Central memory CD4-positive, alpha-beta T cell (primary cell): ENCODE measurements at regions not wholly inside any gene's neighbourhood (a gene's known extent, or its start where the extent isn't known, plus 50 kb on each side); places are given as distances from the start of the nearest gene placed in this dataset.
"Not testable (repeated sequence)": the region's sequence is repeated elsewhere in the genome, so short reads cannot be mapped to it uniquely, and the experiment has no call there.

Experiments
- DNase-seq: peaks from one replicate; pipeline ENCODE4 v3.0.0; 2022

DNA sequence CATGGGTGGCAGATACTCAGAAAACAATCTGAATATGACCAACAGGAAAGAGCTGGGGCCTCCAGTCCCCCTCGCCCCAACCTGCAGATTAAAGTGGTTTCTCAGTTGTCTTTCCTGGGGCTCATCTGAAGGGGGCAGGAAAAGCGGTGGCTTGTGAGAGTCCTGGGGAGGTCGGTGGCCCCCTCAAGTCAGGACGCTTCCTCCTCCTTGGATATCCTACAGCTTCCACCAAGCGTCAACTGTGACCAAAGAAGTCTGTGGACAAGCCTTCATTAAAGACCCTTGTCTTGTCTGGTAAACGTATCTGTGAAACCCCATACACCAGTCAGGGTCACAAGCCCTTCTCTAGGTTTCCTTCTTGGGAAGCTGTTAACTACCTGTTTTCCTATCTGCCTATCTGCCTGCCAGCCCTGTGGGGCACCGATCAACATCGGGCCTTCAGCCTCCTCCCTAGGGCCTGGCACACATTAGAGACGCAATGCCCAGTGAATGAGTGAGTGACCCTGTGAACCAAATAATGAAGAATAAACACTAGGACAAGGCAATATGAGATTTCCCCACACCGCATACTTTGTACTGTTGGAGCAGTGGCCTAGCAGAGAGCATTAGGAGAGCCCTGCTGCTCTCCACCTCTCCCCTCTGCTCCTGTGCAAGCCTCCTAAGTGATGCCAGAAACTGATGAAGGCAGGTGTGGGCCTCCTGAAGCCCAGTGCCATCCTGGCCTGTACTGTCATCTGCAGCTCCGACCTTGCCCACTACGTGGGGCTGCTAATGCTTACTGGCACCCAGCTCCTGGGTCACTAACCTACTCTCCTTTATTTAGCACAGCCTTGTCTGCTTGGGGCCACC is 1317.8 kb downstream of the UQCRFS1 start:
- no peak for DNase-seq

DNA sequence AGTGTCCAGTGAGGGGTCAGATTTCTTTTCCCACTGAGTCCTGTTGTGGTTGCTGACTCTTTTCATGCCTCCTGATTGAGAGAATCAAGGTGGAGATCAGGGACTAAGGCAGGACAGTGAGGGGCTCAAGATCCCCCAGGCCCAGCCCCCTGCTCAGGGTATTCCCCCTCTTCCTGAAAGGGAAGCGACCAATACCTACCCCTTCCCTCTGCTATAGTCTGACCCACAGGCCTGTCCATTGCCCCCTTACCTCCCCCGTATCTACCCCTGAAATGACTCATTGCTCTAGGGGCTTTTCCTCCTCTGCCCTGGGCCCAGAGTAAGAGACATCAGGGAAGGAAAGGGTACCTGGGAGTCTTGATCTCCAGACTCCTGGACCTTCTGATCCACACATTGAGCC is 1320.5 kb downstream of the UQCRFS1 start:
- DNase-seq = no peak

DNA sequence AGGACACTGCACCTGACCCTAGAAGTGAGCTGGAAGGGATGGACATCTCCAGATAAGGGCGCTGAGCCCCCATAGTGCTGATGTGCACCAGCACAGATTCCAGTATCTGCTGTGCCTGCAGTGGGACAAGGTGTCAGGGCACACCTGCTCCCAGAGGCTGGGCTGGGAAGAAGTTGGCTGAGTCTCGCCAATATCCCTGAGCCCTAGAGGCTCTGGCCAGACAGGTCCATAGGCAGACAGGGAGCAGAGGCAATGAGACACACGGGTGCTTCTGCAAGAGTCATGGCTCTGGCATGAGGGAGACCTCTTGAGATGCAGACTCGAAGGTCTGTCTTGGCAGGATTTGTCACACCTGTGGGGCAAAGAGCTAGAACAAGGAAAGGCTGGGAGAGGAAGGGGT is 1321.5 kb downstream of the UQCRFS1 start:
- no peak for DNase-seq

DNA sequence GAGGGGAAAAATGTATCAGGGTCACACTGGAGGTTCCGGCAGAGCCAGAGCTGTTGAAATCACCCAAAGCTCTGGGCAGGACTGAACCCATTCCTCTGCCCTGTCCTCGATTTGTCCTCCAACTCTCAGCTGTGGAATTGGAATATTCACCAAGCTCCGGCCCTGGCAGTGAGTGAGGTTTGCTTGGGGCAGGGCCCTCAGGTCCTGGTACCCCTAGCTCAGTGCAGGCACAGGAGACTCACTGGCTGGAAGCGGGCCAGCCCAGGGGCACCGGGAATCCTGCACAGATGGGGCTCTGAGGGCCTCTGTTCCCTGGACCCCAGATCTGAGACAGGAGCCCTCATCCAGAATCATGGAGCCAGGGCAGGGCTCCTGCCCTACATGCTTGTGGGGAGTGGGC is 1322.3 kb downstream of the UQCRFS1 start:
- no peak for DNase-seq

DNA sequence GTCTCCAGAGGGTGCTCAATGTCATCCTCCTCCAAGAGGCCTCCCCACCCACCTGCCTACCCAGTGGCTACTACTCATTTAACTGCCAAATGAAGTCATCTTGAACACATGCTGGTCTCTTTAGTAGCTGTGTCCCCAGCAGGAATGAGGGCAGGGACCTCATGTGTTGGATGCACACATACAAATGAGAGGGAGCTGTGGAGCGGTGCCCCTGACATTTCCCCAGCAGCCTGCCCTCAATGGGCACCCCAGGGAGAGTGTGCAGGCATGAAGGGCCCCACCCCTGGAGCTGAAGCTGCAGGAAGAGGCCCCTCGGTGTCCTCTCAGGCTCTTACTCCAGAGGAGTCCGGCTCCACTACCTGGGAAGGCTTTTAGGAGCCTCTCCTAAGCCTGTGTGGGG is 1322.7 kb downstream of the UQCRFS1 start:
- DNase-seq = no peak

DNA sequence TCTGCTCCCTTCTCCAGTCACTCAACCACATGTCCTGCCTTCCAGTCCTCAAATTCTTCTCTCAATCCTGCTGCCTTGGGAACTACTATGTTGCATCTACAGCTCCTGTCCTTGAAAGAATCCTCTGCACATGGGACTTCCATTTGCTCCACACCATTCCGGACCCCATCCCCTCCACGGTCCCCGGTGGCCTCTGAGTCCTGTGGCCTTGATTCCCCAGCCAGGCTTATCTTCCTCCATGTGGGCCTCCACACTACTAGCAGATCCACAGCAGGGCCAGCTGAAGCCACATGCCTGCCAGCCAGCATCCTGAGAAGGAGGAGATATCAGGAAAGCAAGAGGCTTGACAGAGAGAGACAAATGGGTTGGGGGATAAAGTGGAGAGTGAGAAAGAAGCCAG is 1323.8 kb downstream of the UQCRFS1 start:
- DNase-seq = no peak

DNA sequence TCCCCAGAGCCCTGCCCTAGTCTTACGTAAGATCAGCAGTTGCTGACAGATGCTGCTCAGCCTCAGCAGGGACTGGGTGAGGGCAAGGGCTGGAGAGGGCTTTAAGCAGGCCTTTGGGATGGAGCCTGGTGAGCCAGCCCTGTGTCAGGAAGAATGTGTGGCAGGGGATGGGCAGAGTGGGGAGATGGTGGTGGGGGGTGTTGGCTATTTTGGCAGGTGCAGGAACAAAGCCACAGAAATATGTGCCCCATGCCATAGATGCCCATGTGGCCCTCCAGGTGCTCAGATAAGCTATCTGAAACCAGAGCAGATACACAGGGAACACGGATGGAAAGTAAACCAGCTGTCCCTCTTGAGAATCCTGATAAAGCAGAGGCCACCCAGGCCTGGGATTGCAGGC is 1325.0 kb downstream of the UQCRFS1 start:
- DNase-seq = no peak

DNA sequence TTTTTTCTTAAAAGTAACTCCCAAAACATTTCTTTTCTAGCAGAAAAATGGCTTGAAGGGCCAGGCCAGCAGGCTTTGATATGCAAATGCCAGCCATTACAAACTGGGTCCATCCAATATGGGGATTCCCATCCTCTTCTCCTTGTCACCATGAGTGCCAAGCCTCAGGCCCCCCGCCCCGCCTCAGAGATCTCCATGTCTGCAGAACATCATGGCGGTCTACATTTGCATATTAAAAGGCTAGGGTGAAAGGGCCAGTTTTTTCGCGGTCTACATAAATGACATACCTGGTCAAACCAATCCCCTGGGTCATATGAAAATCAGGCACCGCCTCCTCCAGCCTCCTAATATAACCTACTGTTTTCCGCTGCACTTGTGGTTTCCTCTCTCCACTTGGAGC is 1327.6 kb downstream of the UQCRFS1 start:
- DNase-seq = no peak

DNA sequence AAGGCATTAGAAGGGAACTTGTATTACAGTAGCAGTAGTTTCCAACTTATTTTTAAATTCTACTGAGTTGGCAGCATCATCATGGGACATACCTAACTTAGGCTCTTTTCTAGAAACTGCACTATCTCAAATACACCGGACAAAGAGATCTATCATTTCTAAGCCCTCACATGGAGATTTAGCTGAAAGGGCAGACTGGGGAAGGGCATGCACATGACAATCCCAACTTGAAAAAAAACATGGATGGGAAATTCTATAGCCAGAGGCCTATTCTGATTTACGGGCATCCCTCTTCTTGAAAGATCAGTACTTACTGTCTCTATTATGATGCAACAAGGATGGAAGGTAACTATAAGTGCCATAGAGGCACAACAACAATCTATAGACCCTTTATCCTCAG is 1328.6 kb downstream of the UQCRFS1 start:
- DNase-seq = no peak

DNA sequence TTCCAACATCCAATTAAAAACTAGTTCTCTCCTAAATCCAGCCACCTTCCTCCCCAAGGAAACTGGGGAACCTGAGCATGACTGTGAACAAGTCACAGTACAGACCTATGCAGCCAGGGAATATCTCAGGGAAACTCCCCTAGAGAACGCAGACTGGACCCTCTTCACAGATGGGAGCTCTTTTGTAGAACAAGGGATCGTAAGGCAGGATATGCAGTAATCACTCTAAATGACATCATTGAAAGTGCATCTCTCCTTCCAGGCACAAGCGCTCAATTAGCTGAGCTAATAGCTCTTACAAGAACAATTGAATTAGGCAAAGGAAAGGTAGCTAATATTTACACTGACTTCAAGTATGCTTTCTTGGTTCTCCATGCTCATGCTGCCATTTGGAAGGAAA is 1331.7 kb downstream of the UQCRFS1 start:
- no peak for DNase-seq

DNA sequence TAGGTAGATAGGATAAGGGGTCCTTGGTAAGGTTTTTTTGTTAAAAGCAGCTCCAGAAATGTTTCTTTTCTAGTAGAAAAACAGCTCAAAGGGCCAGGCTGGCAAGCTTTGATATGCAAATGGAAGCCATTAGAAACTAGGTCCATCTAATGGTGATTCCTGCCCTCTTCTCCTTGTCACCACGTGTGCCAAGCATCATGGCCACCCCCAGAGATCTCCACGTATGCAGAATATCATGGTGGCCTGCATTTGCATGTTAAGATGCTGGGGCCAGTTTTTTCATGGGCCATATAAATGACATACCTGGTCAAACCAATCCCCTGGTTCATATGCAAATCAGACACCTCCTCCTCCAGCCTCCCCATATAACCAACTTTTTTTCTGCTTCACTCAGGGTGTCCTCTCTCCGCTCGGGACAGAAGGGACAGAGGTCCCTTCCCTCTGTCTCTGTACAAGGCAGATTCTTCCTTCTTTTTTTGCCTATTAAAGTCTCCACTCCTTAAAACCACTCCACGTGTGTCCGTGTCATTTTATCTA is 1335.9 kb downstream of the UQCRFS1 start:
- DNase-seq = no peak

DNA sequence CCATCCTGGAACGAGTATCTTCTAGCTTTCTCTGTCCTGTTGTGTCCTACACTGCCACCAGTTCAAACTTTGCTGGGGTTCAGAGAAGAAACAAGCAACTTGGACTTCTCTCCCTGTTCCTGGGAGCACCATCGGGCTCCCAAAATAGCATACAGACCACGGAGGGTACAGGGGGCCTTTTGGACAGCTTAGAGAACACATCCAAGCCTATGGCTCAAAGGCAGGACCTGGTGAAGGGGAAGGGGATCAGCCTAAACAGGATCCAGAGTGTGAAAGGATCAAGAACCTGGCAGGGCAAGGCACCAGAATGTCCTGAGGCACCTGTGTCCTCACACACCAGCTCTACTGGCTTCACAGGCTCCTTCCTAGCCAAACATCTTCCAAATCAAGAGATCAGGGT is 1336.5 kb downstream of the UQCRFS1 start:
- DNase-seq = no peak

DNA sequence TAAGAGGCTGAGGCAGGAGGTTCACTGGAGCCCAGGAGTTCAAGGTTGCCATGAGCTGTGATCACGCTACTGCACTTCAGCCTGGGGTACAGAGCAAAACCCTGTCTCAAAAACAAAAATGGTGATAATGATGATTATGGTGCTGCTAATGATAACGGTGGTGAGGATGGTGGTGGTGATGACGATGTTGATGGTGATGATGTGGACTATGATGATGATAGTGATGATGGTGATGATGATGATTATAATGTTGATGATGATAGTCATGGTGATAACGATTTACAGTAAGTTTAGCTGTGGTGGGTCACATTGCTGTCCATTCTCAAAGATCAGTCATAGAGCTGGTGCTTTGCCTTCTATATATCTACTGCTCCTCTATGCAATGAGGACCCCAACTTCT is 1340.6 kb downstream of the UQCRFS1 start:
- no peak for DNase-seq

DNA sequence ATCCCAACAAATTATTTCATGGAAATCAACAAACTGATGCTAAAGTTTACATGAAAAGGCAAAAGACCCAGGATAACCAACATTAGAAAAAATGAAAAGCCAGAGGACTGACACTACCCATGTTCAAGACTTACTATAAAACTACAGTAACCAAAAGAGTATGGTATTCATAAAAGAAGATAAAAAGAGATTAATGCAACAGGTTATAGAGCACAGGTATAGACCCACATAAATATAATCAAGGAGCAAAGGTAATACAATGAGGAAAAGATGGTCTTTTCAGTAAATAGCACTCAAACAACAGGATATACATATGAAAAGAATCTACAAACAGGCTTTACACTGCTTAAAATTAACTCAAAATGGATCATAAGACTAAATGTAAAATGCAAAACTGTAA is 1342.7 kb downstream of the UQCRFS1 start:
- no peak for DNase-seq

DNA sequence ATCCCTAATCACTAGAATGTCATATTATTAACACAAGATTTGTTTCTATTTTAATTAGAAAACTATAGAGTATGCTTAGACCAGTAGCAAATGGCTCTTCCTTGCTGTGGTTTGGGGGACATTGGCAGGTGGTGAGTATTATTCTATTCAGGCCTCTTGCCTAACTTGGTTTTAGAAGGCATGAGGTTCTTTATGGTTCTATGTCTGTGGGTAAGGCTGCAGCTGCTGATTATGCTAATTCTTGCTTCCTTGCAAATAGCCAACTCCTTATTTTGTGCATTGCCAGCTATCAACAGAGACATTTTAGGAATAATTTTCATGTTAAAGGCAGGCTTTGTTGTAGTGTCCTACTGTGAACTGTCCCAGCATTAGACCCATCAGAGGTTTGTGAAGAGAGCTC is 1344.9 kb downstream of the UQCRFS1 start:
- DNase-seq = no peak

DNA sequence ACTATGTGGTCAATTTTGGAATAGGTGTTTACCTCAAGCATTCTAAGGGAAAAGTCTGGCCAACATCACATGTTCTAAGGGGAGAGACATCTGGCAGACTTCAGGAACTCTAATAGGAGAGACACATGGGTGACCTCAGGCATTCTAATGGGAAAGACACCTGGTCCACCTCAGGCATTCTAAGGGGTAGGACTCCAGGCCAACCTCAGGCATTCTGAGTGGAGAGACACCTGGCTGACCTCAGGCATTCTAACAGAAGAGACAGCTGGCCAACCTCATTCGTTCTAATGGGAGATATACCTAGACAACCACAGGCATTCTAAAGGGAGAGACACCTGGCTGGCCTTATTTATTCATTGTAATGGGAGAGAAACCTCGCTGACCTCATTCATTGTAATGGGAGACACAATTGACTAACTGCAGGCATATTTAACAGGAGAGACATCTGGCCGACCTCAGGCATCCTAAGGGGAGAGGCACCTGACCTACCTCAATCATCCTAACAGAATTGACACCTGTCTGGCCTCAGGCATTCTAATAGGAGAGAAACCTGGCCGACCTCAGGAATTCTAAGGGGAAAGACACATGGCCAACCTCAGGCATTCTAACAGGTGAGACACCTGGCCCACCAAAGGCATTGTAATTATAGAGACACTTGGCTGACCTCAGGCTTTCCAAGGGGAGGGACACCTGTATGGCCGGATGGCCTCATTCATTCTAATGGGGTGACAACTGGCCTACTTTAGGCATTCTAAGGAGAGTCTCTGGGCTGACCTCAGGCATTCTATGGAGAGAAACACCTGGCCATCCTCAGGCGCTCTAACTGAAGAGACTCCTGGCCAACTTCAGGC is 1346.8 kb downstream of the UQCRFS1 start:
- no peak for DNase-seq

DNA sequence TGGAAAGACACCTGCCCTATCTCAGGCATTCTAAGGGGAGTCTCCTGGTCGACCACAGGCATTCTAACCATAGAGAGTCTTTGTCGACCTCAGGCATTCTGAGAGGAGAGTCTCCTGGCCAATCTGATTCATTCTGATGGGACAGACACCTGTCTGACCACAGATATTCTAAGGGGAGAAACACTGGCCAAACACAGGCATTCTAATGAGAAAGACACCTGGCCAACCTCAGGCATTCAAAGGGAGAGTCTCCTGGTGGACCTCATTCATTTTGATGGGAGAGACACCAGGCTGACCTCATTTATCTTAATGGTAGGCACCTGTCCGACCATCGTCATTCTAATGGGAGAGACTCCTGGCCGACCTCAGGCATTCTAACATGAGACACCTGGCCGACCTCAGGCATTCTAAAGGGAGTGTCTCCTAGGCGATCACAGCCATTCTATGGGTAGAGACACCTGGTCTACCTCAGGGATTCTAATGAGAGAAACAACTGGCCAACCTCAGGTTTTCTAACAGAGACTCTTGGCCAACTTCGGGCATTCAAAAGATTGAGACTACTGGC is 1351.5 kb downstream of the UQCRFS1 start:
- no peak for DNase-seq

DNA sequence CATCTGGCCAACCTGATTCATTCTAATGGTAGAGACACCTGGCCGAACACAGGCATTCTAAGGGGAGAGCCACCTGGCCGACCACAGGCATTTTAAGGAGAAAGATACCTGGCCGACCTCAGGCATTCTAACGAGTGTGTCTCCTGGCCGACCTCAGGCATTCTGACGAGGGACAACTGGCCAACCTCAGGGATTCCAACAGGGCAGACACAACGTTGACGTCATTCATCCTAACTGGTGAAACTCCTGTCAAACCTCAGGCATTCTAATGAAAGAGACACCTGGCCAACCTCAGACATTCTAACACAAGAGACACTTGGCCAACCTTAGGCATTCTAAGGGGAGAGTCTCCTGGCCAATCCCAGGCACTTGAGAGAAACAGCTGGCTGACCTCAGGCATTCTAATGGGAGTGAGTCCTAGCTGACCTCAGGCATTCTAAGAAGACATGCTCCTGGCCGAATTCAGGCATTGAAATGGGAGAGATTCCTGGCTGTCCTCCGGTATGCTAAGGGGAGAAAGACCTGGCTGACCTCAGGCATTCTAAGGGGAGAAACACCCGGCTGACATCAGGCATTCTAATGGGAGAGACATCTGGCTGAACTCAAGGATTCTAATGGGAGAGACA is 1352.5 kb downstream of the UQCRFS1 start:
- DNase-seq = no peak

DNA sequence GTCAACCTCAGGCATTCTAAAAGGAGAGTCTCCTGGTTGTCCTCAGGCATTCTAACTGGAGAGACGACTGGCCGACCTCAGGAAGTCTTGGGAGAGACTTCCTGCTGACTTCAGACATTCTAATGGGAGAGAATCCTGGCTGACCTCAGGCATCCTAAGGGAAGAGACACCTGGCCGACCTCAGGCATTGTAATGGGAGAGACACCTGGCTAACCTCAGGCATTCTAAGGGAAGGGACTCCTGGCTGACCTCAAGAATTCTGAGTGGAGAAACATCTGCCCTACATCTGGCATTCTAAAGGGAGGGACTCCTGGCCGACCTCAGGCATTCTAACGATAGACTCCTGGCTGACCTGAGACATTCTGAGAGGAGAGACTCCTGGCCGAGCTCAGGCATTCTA is 1353.3 kb downstream of the UQCRFS1 start:
- DNase-seq = no peak

DNA sequence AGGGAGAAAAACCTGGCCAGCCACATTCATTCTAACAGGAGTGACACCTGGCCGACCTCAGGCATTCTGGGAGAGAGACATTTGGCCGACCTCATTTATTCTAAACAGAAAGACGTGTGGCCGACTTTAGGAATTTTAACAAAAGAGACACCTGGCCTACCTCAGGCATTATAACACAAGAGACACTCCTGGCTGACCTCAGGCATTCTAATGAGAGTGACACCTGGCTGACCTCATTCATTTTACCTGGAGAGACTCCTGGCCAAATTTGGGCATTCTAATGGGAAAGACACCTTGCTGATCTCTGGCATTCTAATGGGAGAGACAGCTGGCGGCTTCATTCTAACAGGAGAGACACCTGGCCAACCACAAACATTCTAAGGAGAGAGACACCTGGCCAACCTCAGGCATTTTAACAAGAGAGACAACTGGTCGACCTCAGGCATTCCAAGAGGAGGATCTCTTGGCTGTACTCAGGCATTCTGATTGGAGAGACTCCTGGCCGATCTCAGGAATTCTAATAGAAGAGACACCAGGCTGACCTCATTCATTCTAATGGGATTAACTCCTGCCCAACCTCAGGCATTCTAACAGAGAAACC is 1353.9 kb downstream of the UQCRFS1 start:
- no peak for DNase-seq

DNA sequence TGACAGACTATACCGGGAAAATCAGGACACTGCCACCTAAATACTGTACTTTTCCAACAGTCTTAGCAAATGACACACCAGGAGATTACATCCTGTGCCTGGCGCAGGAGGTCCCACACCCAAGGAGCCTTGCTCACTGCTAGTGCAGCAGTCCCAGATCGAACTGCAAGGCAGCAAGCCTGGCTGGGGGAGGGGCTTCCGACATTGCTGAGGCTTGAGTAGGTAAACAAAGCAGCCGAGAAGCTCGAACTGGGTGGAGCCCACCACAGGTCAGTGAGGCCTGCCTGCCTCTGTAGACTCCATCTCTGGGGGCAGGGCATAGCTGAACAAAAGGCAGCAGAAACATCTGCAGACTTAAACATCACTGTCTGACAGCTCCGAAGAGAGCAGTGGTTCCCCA is 1360.0 kb downstream of the UQCRFS1 start:
- DNase-seq = not testable (repeated sequence)

DNA sequence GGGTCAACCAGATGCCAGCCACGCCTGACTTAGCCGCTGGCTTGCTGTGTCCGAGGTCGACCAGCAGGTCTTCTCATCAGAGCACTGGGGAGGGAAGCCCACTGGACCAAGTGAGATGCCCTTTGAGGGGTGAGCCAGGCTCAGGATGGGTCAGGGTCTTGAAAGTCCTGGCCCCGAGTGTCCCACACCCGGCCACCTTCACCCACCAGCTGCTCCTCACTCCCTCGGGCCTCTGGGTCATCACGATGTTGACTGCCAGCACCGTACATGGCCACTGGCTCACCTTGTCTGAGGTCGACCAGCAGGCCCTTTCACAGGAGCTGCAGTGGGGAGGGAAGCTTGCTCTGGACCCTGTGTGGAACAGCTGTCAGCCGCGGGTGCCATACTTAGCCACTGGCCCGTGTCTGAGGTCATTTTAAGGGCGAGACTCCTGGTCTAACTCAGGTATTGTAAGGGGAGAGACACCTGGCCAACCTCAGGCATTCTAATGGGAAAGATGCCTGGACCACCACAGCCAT is 1361.3 kb downstream of the UQCRFS1 start:
- DNase-seq = no peak
